B cell (primary cell): ENCODE measurements at regions not wholly inside any gene's neighbourhood (a gene's known extent, or its start where the extent isn't known, plus 50 kb on each side); places are given as distances from the start of the nearest gene placed in this dataset.

ENCODE experiments used
- ATAC-seq: fragments of 200-7000 bp; cut with Tn5 transposase; one replicate; pipeline ENCODE4 v1.10.0; 2021; ENCODE audit warnings: low read depth, mild to moderate bottlenecking, moderate number of reproducible peaks, moderate library complexity
- CTCF ChIA-PET: fragments of 350-600 bp; sonication (Branson Sonifier 250); formaldehyde crosslinking; loops from one replicate; lab custom pipeline; 2021; ENCODE audit warnings: antibody characterized with exemption, inconsistent platforms; lab: Charles Lee
- POLR2A ChIA-PET: fragments of 350-600 bp; sonication (Branson Sonifier 250); formaldehyde crosslinking; loops from one replicate; lab custom pipeline; 2021; ENCODE audit warnings: antibody characterized with exemption; lab: Charles Lee
- DNase-seq: peaks from one replicate; pipeline ENCODE4 v3.0.0; 2013
- H2AFZ ChIP-seq: 2 replicates; pipeline ENCODE4 v1.6.1; 2012; ENCODE audit warnings: mild to moderate bottlenecking, low read depth, low read length; ENCODE audit not compliant: insufficient read depth, poor library complexity, severe bottlenecking
- H3K27ac ChIP-seq, 2 donors: 1 replicate in 1 of 2; 2 replicates in 1 of 2; pipeline ENCODE4 v1.5.1; 2012 to 2013; ENCODE audit warnings: low read length in 2 of 2, mild to moderate bottlenecking in 2 of 2, moderate library complexity in 1 of 2
- H3K27me3 ChIP-seq, 4 experiments: fragments of 200-600 bp in 1 of 4; sonication (generic) in 1 of 4; replicated peaks in 1 of 4; 1 replicate in 2 of 4; 2 replicates in 2 of 4; pipeline versions ENCODE4 v1.6.1 to v1.7.0; 2013 to 2016; ENCODE audit warnings: low read length in 3 of 4, mild to moderate bottlenecking in 2 of 4, mixed read lengths in 1 of 4, moderate library complexity in 1 of 4; ENCODE audit not compliant: insufficient read depth in 4 of 4, control insufficient read depth in 3 of 4; ENCODE audit errors: control extremely low read depth in 1 of 4
- H3K36me3 ChIP-seq, 2 experiments: replicated peaks in 1 of 2; 1 replicate in 1 of 2; 2 replicates in 1 of 2; pipeline versions ENCODE4 v1.6.1 to v1.7.1; 2013; ENCODE audit warnings: low read length in 1 of 2; ENCODE audit not compliant: insufficient read depth in 2 of 2, control insufficient read depth in 1 of 2; ENCODE audit errors: control extremely low read depth in 1 of 2, extremely low read depth in 1 of 2
- H3K4me1 ChIP-seq, 2 donors: fragments of 200-600 bp in 1 of 2; sonication (generic) in 1 of 2; 1 replicate in 1 of 2; 2 replicates in 1 of 2; pipeline versions ENCODE4 v1.5.1 to v1.6.1; 2013 to 2017; ENCODE audit warnings: low read length in 2 of 2; ENCODE audit not compliant: control insufficient read depth in 2 of 2, insufficient read depth in 2 of 2
- H3K4me2 ChIP-seq: replicated peaks from 2 replicates; pipeline ENCODE3; 2012; ENCODE audit warnings: mild to moderate bottlenecking, low read depth, low read length; ENCODE audit not compliant: poor library complexity, severe bottlenecking
- H3K4me3 ChIP-seq, 5 experiments: fragments of 200-600 bp in 1 of 5; sonication (generic) in 1 of 5; 1 replicate in 3 of 5; 2 replicates in 2 of 5; pipeline versions ENCODE4 v1.5.1 to v1.7.0; 2011 to 2016; ENCODE audit warnings: low read length in 4 of 5, mild to moderate bottlenecking in 4 of 5, low read depth in 2 of 5, control low read depth in 1 of 5, moderate library complexity in 1 of 5; ENCODE audit not compliant: insufficient read depth in 1 of 5; ENCODE audit errors: control extremely low read depth in 1 of 5, extremely low read depth in 1 of 5
- H3K79me2 ChIP-seq: fragments of 200-600 bp; sonication (generic); one replicate; pipeline ENCODE4 v1.6.0; 2016; ENCODE audit warnings: low read length; ENCODE audit not compliant: control insufficient read depth, insufficient read depth
- H3K9ac ChIP-seq: fragments of 200-600 bp; sonication (generic); 2 replicates; pipeline ENCODE4 v1.6.1; 2017; ENCODE audit warnings: mild to moderate bottlenecking, low read length, moderate library complexity
- H3K9me3 ChIP-seq, 3 donors: one replicate each; pipeline versions ENCODE4 v1.6.1 to v1.7.1; 2013; ENCODE audit warnings: low read length in 2 of 3; ENCODE audit not compliant: control insufficient read depth in 2 of 3, insufficient read depth in 1 of 3; ENCODE audit errors: control extremely low read depth in 1 of 3
- H4K20me1 ChIP-seq: 2 replicates; pipeline ENCODE4 v1.6.0; 2012; ENCODE audit warnings: mild to moderate bottlenecking, low read length; ENCODE audit not compliant: insufficient read depth, control insufficient read depth, poor library complexity, severe bottlenecking
- H3K27ac Mint-ChIP-seq: one replicate; pipeline ENCODE4 v1.8.0; 2021; ENCODE audit warnings: mixed read lengths
- H3K27me3 Mint-ChIP-seq: one replicate; pipeline ENCODE4 v1.8.0; 2021; ENCODE audit warnings: mixed read lengths
- H3K4me1 Mint-ChIP-seq: one replicate; pipeline ENCODE4 v1.8.0; 2021; ENCODE audit warnings: mixed read lengths
- H3K4me3 Mint-ChIP-seq: one replicate; pipeline ENCODE4 v1.8.0; 2021; ENCODE audit warnings: mixed read lengths
- H3K9me3 Mint-ChIP-seq: one replicate; pipeline ENCODE4 v1.8.0; 2022; ENCODE audit warnings: mixed read lengths; ENCODE audit not compliant: insufficient read depth
- EZH2 ChIP-seq: IDR thresholded peaks from 2 replicates; pipeline ENCODE4 v1.6.1; 2012; ENCODE audit warnings: borderline replicate concordance, low read depth, mild to moderate bottlenecking, moderate library complexity, low read length; ENCODE audit not compliant: insufficient read depth, poor library complexity, severe bottlenecking
- WGBS: methylation state at CpG from one replicate; pipeline ENCODE4 v1.1.5; 2013; ENCODE audit warnings: missing lambda C conversion rate; ENCODE audit not compliant: insufficient coverage; 5-methylcytosine and 5-hydroxymethylcytosine counted together
- intact Hi-C: fragments of 100-400 bp; cut with micrococcal nuclease; formaldehyde crosslinking; loops from one replicate; pipeline ENCODE4 v1.10.0; 2022
- TF ChIP-seq, protein P1 (sequence below): fragments of 200-600 bp; IDR thresholded peaks from one replicate; pipeline ENCODE4 v1.8.0; 2022; ENCODE audit warnings: antibody characterized with exemption, mild to moderate bottlenecking

DNA sequence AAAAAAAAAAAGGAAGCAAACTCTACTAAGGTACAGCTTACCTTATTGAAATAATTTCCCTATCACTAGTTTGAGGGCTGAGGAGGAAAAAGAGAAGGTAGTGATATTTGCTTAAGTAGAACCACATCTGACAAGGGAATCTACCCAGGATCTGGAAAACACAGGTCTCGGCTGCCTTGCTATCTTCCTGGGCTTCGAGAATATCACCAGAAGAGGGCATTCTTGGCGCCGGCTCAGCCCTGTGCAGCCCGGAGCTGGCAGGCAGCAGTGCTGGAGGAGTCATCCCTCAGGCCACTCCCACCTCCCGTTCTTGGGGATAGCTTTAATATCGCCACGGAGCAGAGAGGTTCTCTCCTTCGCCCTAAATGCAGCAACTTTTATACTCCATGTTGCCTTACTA lies 1181.2 kb downstream of the VRK1 start:
- H3K27me3 ChIP-seq, result no peaks in the 10 kb centered on the region
- peaks cover 0 to 12% (median 0%) of the 10 kb centered on the region in 3 donors for H3K9me3 ChIP-seq
- Mint-ChIP-seq H3K4me3 (no peak overlapping the region), H3K27me3 (no peaks in the 10 kb centered on the region), H3K27ac (no peak overlapping the region), H3K4me1 (no peaks in the 10 kb centered on the region), H3K9me3 (peaks cover 14% of the 10 kb centered on the region)
- no peaks in the 10 kb centered on the region for H3K4me1 ChIP-seq
- no peak overlapping the region for H3K4me2 ChIP-seq
- no peaks in the 10 kb centered on the region for H3K36me3 ChIP-seq
- H3K9ac ChIP-seq, result no peak overlapping the region
- WGBS, result 5% methylated on average over 9 of the region's 9 CpGs
- no peak for DNase-seq
- ChIA-PET CTCF (no interaction called here), POLR2A (no interaction called here)
- TF ChIP-seq EZH2, result no peak
- TF ChIP-seq, protein P1, sequence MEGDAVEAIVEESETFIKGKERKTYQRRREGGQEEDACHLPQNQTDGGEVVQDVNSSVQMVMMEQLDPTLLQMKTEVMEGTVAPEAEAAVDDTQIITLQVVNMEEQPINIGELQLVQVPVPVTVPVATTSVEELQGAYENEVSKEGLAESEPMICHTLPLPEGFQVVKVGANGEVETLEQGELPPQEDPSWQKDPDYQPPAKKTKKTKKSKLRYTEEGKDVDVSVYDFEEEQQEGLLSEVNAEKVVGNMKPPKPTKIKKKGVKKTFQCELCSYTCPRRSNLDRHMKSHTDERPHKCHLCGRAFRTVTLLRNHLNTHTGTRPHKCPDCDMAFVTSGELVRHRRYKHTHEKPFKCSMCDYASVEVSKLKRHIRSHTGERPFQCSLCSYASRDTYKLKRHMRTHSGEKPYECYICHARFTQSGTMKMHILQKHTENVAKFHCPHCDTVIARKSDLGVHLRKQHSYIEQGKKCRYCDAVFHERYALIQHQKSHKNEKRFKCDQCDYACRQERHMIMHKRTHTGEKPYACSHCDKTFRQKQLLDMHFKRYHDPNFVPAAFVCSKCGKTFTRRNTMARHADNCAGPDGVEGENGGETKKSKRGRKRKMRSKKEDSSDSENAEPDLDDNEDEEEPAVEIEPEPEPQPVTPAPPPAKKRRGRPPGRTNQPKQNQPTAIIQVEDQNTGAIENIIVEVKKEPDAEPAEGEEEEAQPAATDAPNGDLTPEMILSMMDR, result no peak
- no peak overlapping the region for H2AFZ ChIP-seq
- H3K4me3 ChIP-seq, result no peak overlapping the region
- ATAC-seq, result no peak
- no peaks in the 10 kb centered on the region for H4K20me1 ChIP-seq
- intact Hi-C loops, result no loop called here
- no peaks in the 10 kb centered on the region for H3K79me2 ChIP-seq
- no peak overlapping the region for H3K27ac ChIP-seq

DNA sequence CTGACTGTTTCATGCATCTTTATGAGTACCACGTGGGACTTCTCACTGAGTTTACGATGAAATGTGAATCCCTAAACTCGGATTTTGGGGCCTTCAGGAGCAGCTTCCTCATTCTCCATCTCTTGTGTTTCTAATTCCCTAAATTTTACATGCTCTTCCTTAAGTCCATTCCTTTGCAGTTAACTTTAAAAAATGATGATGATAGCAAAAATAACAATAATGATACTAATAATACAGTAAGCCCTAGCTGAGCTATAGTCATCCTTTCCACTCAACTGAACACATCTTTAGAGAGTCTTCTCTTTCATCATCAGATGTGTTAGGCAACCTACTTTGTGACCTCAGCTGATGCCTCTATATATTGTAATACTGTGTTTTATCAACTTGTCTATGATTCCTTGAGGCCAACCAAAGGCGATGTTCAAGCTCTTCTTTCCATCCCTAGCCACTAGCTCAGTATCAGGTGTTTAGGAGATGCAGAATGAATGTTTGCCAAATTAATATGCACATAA lies 1196.4 kb downstream of the VRK1 start:
- H4K20me1 ChIP-seq, result no peaks in the 10 kb centered on the region
- no peak overlapping the region for H3K4me3 ChIP-seq
- peaks cover 0 to 2% (median 0%) of the 10 kb centered on the region in 4 experiments for H3K27me3 ChIP-seq
- intact Hi-C loops, result no loop called here
- no peaks in the 10 kb centered on the region for H3K4me1 ChIP-seq
- H3K27ac ChIP-seq, result no peak overlapping the region
- DNase-seq (no peak), ATAC-seq (no peak)
- Mint-ChIP-seq H3K9me3 (peaks cover 13% of the 10 kb centered on the region), H3K4me1 (no peaks in the 10 kb centered on the region), H3K27me3 (no peaks in the 10 kb centered on the region), H3K27ac (no peak overlapping the region), H3K4me3 (no peak overlapping the region)
- WGBS, result 92% methylated on average over 2 of the region's 4 CpGs
- peaks cover 0 to 5% (median 2%) of the 10 kb centered on the region in 3 donors for H3K9me3 ChIP-seq
- no peaks in the 10 kb centered on the region for H3K36me3 ChIP-seq
- CTCF ChIA-PET, result no interaction called here
- no peak overlapping the region for H2AFZ ChIP-seq
- H3K79me2 ChIP-seq, result no peaks in the 10 kb centered on the region
- TF ChIP-seq, protein P1, result no peak
- TF ChIP-seq EZH2, result no peak
- POLR2A ChIA-PET, result no interaction called here
- H3K9ac ChIP-seq, result no peak overlapping the region
- no peak overlapping the region for H3K4me2 ChIP-seq
